Esophagus muscularis mucosa (tissue), 2 donors: ENCODE measurements at regions not wholly inside any gene's neighbourhood (a gene's known extent, or its start where the extent isn't known, plus 50 kb on each side); places are given as distances from the start of the nearest gene placed in this dataset.

ENCODE experiments used
- POLR2A ChIP-seq: fragments of 450-650 bp; IDR thresholded peaks from one replicate; pipeline ENCODE4 v1.6.1; 2017; ENCODE audit warnings: antibody characterized with exemption, moderate library complexity, mild to moderate bottlenecking, low read depth
- POLR2AphosphoS5 ChIP-seq, 2 donors: sonication (generic); formaldehyde crosslinking; IDR thresholded peaks; one replicate each; pipeline ENCODE4 v1.6.1; 2017; ENCODE audit warnings: antibody characterized with exemption in 2 of 2

DNA sequence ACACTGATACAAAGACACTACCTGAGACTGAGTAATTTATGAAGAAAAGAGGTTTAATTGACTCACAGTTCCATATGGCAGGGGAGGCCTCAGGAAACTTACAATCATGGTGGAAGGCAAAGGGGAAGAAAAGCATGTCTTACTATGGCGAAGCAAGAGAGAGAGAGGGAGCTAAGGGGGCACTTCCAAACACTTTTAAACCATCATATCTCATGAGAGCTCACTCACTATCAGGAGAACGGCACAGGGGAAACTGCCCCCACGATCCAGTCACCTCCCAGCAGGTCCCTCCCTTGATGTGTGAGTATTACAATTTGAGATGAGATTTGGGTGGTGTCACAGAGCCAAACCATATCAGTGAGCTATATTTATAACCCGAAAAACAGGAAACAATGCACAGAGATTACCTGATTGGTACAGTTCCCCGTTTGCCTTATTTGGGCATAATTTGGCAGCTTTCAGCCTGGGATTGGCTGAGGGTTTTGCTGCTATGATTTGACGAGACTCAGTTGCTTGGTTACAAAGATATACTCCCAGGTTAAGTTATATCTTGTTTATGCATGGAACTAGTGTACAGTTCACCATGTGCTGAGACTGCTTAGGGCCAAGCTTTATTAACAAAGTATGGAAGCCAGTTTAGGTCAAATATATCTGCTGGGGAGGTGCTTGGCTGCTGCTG lies 184.2 kb downstream of the NR2F2 start:
- TF ChIP-seq POLR2A: no peak
- no peak for TF ChIP-seq POLR2AphosphoS5 (IDR thresholded peaks at IDR 0.05)
